ENCODE measurements at regions not wholly inside any gene's neighbourhood (a gene's known extent, or its start where the extent isn't known, plus 50 kb on each side); places are given as distances from the start of the nearest gene placed in this dataset.

- DNase-seq (ENCODE audit: low read depth), result no peak
Measured at GRCh38 chr6:62670490-62671223, 384.6 kb upstream of the KHDRBS2 start.

GRCh38 chr6:62669831-62670230, 383.8 kb upstream of the KHDRBS2 start:
- DNase-seq (ENCODE audit: low read depth), result no peak

- peak; percentile 22 for DNase-seq (ENCODE audit: low read depth)
Measured at GRCh38 chr6:62652692-62653328, 366.8 kb upstream of the KHDRBS2 start.

DNA sequence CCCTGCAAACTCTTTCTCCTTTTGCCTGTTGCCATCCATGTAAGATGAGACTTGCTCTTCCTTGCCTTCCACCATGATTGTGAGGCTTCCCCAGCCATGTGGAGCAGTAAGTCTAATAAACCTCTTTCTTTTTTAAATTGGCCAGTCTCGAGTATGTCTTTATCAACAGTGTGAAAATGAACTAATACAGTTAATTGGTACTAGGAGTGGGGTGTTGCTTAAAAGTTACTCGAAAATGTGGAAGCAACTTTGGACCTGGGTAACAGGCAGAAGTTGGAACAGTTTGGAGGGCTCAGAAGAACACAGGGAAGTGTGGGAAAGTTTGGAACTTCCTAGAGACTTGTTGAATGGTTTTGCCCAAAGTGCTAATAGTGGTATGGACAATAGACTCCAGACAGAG, 359.2 kb upstream of the KHDRBS2 start:
- no peak for DNase-seq (ENCODE audit: low read depth)

DNA sequence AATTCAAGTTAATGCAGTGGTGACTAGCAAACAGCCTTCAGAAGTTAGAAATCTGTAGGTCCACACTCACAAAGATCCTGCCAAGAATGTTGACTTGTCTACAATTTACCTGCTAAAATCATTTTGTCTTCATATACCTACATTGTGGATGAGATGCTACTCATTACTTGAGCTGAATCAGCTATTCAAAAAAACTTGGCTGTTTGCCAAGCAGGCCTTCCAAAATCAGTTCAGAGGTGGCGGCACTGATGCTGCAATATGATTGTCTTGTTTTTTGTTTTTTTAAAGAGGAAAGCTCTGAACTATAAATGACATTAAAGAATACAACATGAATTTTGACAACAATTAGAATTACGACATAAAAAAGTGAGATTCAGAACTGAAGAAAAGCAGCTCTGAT, 354.7 kb upstream of the KHDRBS2 start:
- DNase-seq (ENCODE audit: low read depth), result no peak

GRCh38 chr6:62626661-62627060, 340.6 kb upstream of the KHDRBS2 start:
- no peak for DNase-seq (ENCODE audit: low read depth)

DNA sequence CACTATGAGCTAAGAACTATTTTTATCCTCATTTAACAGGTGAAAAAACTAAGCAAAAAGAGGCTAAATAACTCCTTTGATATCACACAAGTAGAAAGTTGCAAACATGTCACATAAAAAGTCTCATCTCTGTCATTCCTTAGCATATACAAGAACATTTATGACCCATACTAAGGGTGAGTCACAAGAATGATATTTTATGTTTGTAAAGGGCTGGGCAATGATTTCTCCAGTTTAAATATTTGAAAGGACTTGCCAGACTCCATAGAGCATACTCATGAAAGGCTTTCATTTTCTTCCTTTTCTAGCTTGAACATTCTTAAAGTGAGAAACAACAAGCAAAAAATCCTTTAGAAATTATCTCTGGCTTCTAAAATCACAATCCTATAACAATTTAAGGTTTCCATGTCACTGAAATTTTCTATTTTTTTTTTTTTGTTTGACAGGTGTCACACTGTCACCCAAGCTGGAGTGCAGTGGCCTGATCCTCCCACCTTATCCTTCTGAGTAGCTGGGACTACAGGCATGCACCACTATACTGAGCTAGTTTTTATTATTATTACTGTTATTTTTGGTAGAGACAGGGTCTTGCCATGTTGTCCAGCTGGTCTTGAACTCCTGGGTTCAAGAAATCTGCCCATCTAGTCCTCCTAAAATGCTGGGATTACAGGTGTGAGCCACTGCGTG, 338.0 kb upstream of the KHDRBS2 start:
- DNase-seq (ENCODE audit: low read depth), result no peak

GRCh38 chr6:62615366-62616015, 329.5 kb upstream of the KHDRBS2 start:
- DNase-seq (ENCODE audit: low read depth), result no peak

DNA sequence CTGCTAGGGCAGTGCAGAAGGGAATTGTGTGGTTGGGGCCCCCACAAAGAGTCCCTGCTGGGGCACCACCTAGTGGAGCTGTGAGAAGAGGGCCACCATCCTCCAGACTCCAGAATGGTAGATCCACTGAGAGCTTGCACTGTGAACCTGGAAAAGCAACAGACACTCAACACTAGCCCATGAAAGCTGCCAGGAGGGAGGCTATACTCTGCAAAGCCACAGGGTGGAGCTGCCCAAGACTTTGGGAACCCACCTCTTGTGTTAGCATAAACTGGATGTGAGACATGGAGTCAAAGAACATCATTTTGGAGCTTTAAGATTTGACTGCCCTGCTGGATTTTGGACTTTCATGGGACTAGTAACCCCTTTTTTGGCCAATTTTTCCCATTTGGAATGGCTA, 328.4 kb upstream of the KHDRBS2 start:
- DNase-seq (ENCODE audit: low read depth), result no peak

- DNase-seq (ENCODE audit: low read depth), result no peak
Measured at GRCh38 chr6:62613928-62614327, 327.9 kb upstream of the KHDRBS2 start.

- DNase-seq (ENCODE audit: low read depth), result no peak
Measured at GRCh38 chr6:62612471-62612870, 326.4 kb upstream of the KHDRBS2 start.

- no peak for DNase-seq (ENCODE audit: low read depth)
Measured at GRCh38 chr6:62570372-62570771, 284.3 kb upstream of the KHDRBS2 start.

DNA sequence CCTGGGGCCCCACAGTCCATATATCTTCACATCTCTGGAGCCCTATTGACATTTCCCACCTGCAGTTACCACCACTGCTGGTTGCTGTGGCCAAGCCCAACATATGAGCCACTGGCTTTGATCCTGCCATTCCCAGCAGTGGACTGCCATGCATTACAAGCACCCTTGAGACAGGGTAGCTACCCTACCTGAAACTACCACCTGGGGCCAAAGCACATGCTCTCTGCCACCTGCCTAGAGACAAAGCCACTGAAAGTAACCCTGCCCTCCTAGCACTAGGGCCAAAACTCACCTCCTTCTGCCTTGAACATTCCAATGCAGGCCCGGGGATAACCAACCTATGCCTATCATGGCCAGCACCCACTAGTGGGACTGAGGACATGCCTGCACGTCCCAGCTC, 255.5 kb upstream of the KHDRBS2 start:
- DNase-seq (ENCODE audit: low read depth), result no peak

- DNase-seq (ENCODE audit: low read depth), result no peak
Measured at GRCh38 chr6:62530985-62531384, 245.0 kb upstream of the KHDRBS2 start.

DNA sequence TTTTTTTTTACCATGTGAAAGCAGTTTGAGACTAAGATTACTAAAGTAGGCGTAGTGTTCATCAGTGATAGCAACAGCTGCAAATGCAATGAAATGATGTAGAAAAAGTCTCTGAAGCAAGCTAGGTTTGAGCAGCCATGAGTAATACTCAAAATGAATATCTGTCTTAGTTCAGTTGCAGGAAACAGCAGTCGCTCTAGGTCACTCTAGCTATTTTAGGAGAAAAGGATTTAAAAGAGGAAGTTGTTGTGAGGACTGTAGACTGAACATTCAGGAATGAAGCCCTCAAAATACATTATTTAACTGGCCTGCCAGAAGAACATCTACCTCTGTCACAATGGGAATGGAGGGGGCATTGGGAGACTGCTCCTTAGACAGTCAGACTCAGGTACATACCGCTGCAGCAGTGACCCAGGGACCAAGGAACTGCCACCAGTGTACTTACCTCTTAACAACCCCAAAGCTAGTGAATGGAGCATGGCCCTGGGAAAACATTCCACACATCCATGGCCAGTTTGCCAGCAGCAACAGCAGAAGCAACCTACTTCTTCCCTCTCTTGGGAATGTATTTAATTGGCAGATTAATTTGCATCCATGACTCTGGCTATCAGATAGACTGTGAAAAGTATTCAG, 243.0 kb upstream of the KHDRBS2 start:
- DNase-seq (ENCODE audit: low read depth), result no peak

DNA sequence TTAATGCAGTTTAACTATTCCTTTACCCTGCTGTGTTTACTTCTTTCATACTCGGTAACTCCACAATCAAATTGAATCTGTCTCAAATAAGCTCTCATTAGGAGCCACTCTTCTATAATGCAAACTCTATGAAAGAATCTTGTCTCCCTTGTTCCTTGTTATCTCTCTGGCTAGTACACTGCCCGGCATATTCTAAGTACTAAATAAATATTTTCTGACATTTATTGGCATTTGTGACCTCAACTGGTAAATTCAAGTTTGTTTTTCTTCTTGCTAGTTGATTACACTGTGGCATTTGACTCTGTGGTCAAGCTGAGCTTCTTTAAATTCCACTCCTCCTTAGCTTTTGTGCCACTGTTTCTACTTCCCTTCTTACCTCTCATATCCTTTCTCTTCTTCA, 237.6 kb upstream of the KHDRBS2 start:
- DNase-seq (ENCODE audit: low read depth), result no peak

DNA sequence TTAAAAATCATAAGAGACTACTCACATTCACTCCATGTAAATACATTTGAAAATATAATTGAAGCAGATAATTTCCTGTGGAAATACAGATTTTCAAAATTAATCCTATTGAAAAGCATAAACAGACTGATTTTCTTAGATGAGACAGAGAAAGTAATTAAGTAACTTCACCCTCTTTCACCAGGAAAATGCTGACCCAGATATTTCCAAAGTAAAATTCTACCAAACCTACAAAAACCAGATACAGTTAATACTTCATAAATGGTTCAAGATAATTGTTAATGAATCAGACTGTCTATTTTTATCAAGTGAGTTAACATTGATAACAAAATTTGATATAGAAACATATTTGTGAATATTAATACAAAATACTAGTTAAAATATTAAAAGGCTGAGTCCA, 233.5 kb upstream of the KHDRBS2 start:
- no peak for DNase-seq (ENCODE audit: low read depth)

GRCh38 chr6:62516291-62517141, 230.5 kb upstream of the KHDRBS2 start:
- DNase-seq (ENCODE audit: low read depth), result no peak

- no peak for DNase-seq (ENCODE audit: low read depth)
Measured at GRCh38 chr6:62492192-62492822, 206.3 kb upstream of the KHDRBS2 start.

- DNase-seq (ENCODE audit: low read depth), result no peak
Measured at GRCh38 chr6:62480544-62480943, 194.5 kb upstream of the KHDRBS2 start.

Measured in myocyte (in vitro differentiated cells).